CD4-positive, alpha-beta T cell (primary cell): ENCODE measurements at regions not wholly inside any gene's neighbourhood (a gene's known extent, or its start where the extent isn't known, plus 50 kb on each side); places are given as distances from the start of the nearest gene placed in this dataset.

ENCODE experiments used
- ATAC-seq: fragments of 200-7000 bp; cut with Tn5 transposase; one replicate; pipeline ENCODE4 v1.10.0; 2022; ENCODE audit warnings: mild to moderate bottlenecking; ENCODE audit not compliant: poor library complexity
- CTCF ChIA-PET: fragments of 350-600 bp; sonication (Branson Sonifier 250); formaldehyde crosslinking; loops from one replicate; lab custom pipeline; 2021; ENCODE audit warnings: antibody characterized with exemption, inconsistent platforms; lab: Charles Lee
- POLR2A ChIA-PET: fragments of 350-600 bp; sonication (Branson Sonifier 250); formaldehyde crosslinking; loops from one replicate; lab custom pipeline; 2021; ENCODE audit warnings: antibody characterized with exemption, inconsistent platforms; lab: Charles Lee
- DNase-seq, 14 experiments: peaks; one replicate each; pipeline ENCODE4 v3.0.0-alpha.2; 2013 to 2020; ENCODE audit warnings: mixed read lengths in 2 of 14
- H3K27ac ChIP-seq, 2 donors: one replicate each; pipeline versions ENCODE4 v1.5.1 to v1.7.0; 2013; ENCODE audit warnings: low read length in 2 of 2, low read depth in 1 of 2, mild to moderate bottlenecking in 1 of 2
- H3K27me3 ChIP-seq, 2 experiments: 1 replicate in 1 of 2; 2 replicates in 1 of 2; pipeline versions ENCODE4 v1.6.1 to v1.7.0; 2013; ENCODE audit warnings: low read length in 2 of 2, control low read depth in 1 of 2, mild to moderate bottlenecking in 1 of 2, moderate library complexity in 1 of 2; ENCODE audit not compliant: insufficient read depth in 2 of 2, control insufficient read depth in 1 of 2
- H3K36me3 ChIP-seq: one replicate; pipeline ENCODE4 v1.6.1; 2013; ENCODE audit warnings: low read length, control low read depth; ENCODE audit not compliant: insufficient read depth
- H3K4me1 ChIP-seq: one replicate; pipeline ENCODE4 v1.6.1; 2013; ENCODE audit warnings: low read length, control low read depth; ENCODE audit not compliant: insufficient read depth
- H3K4me3 ChIP-seq: one replicate; pipeline ENCODE4 v1.5.1; 2013; ENCODE audit warnings: mild to moderate bottlenecking, low read length, moderate library complexity
- H3K9me3 ChIP-seq, 2 experiments: 1 replicate in 1 of 2; 2 replicates in 1 of 2; pipeline versions ENCODE4 v1.6.1 to v1.7.0; 2013; ENCODE audit warnings: low read length in 2 of 2, mild to moderate bottlenecking in 2 of 2, control low read depth in 1 of 2, moderate library complexity in 1 of 2; ENCODE audit not compliant: control insufficient read depth in 1 of 2, insufficient read depth in 1 of 2
- H3K27ac Mint-ChIP-seq: one replicate; pipeline ENCODE4 v1.8.0; 2020; ENCODE audit warnings: mixed read lengths
- H3K27me3 Mint-ChIP-seq: one replicate; pipeline ENCODE4 v1.8.0; 2021; ENCODE audit warnings: mixed read lengths
- H3K36me3 Mint-ChIP-seq: one replicate; pipeline ENCODE4 v1.8.0; 2021; ENCODE audit warnings: low read depth, mixed read lengths
- H3K4me1 Mint-ChIP-seq: one replicate; pipeline ENCODE4 v1.8.0; 2021; ENCODE audit warnings: low read depth, mixed read lengths
- H3K4me3 Mint-ChIP-seq: one replicate; pipeline ENCODE4 v1.8.0; 2020; ENCODE audit warnings: mild to moderate bottlenecking, mixed read lengths
- H3K9me3 Mint-ChIP-seq: one replicate; pipeline ENCODE4 v1.8.0; 2020; ENCODE audit warnings: mixed read lengths
- CTCF ChIP-seq: fragments of 200-600 bp; IDR thresholded peaks from one replicate; pipeline ENCODE4 v1.8.0; 2022; ENCODE audit warnings: antibody characterized with exemption, mild to moderate bottlenecking
- intact Hi-C, 2 experiments: fragments of 100-400 bp; cut with DNase I in 1 of 2; cut with micrococcal nuclease in 1 of 2; formaldehyde crosslinking; loops; one replicate each; pipeline versions ENCODE4 v1.15.1 to v1.9.0; 2023 to 2025; cut with DNase I, micrococcal nuclease

GRCh38 chr2:51170273-51170672, 138.3 kb upstream of the NRXN1 start:
- Mint-ChIP-seq H3K4me1 (no peaks in the 10 kb centered on the region), H3K27ac (no peak overlapping the region), H3K9me3 (no peaks in the 10 kb centered on the region), H3K36me3 (no peaks in the 10 kb centered on the region), H3K4me3 (no peak overlapping the region), H3K27me3 (no peaks in the 10 kb centered on the region)
- CTCF ChIA-PET: no interaction called here
- Histone ChIP-seq H3K27ac (no peak overlapping the region), H3K4me1 (no peaks in the 10 kb centered on the region), H3K4me3 (no peak overlapping the region), H3K36me3 (no peaks in the 10 kb centered on the region), H3K27me3 (no peaks in the 10 kb centered on the region), H3K9me3 (peaks cover 0 to 7% of the 10 kb centered on the region in 2 experiments)
- DNase-seq: no peak
- intact Hi-C loops: no loop called here
- no peak for ATAC-seq
- TF ChIP-seq CTCF: no peak
- POLR2A ChIA-PET: no interaction called here

DNA sequence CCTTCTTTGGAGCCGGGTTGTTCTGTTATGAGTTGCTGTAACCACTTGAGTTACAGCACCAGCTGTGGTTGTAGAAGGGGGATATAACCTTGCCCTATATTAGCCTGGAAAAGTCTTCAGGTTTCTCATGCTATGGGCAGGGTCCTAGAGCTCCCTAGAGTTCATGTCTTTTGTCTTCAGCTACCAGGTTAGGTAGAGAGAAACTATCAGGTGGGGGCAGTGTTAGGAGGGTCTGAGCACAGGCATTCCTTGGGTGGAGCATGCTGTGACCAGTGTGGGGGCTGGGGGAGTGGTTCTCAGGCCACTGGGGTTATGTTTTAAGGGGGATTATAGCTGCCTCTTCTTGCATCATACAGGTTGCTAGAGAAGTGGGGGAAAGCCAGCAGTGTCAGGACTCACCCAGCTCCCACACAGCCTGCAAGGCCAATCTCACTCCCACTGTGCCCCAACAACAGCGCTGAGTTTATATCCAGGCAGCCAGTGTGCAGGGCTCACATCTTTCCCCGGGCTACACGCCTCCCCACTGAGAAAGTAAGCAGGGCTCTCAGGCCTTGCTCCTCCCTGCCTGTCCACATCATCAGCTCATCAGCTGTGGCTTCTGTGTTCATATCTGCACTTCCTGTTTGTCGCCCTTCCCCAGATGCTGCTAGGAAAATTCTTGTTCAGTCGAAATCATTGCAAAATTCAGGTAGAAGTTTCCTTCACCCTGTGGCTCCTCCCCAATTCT, 133.8 kb upstream of the NRXN1 start:
- peaks cover 0 to 7% of the 10 kb centered on the region in 2 experiments for H3K9me3 ChIP-seq
- H3K27me3 ChIP-seq: no peaks in the 10 kb centered on the region
- no peak overlapping the region for H3K4me3 ChIP-seq
- ChIA-PET CTCF (no interaction called here), POLR2A (no interaction called here)
- no peak overlapping the region for H3K27ac ChIP-seq
- no peaks in the 10 kb centered on the region for H3K4me1 Mint-ChIP-seq
- H3K4me1 ChIP-seq: no peaks in the 10 kb centered on the region
- H3K27ac Mint-ChIP-seq: no peak overlapping the region
- H3K9me3 Mint-ChIP-seq: no peaks in the 10 kb centered on the region
- intact Hi-C loops: no loop called here
- no peak overlapping the region for H3K4me3 Mint-ChIP-seq
- H3K36me3 ChIP-seq: no peaks in the 10 kb centered on the region
- ATAC-seq (no peak), DNase-seq (no peak)
- no peak for TF ChIP-seq CTCF
- H3K36me3 Mint-ChIP-seq: no peaks in the 10 kb centered on the region
- no peaks in the 10 kb centered on the region for H3K27me3 Mint-ChIP-seq

GRCh38 chr2:51158251-51158650, 126.3 kb upstream of the NRXN1 start:
- Histone ChIP-seq H3K9me3 (no peaks in the 10 kb centered on the region), H3K36me3 (no peaks in the 10 kb centered on the region), H3K4me3 (no peak overlapping the region), H3K27me3 (no peaks in the 10 kb centered on the region), H3K4me1 (no peaks in the 10 kb centered on the region), H3K27ac (no peak overlapping the region)
- Mint-ChIP-seq H3K4me3 (no peak overlapping the region), H3K9me3 (peaks cover 3% of the 10 kb centered on the region), H3K27ac (no peak overlapping the region), H3K36me3 (no peaks in the 10 kb centered on the region), H3K4me1 (no peaks in the 10 kb centered on the region), H3K27me3 (no peaks in the 10 kb centered on the region)
- intact Hi-C loops: no loop called here
- ChIA-PET POLR2A (no interaction called here), CTCF (no interaction called here)
- ATAC-seq (no peak), DNase-seq (no peak)
- no peak for TF ChIP-seq CTCF
